T-helper 1 cell treated with Interleukin-12 subunit alpha and Interleukin-12 subunit beta and Interleukin-4 antibody, amounts not matched to agents 30 ng/mL and 1 ng/mL, for 36 hours (primary cell): ENCODE measurements at regions not wholly inside any gene's neighbourhood (a gene's known extent, or its start where the extent isn't known, plus 50 kb on each side); places are given as distances from the start of the nearest gene placed in this dataset.

Experiments
- intact Hi-C: fragments of 100-400 bp; cut with micrococcal nuclease; formaldehyde crosslinking; loops from one replicate; pipeline ENCODE4 v1.15.1; 2024

GRCh38 chr5:57532513-57533497 is 50.2 kb upstream of the ACTBL2 start:
- intact Hi-C loops: no loop called here
